PC-9 (cell line): ENCODE measurements at regions not wholly inside any gene's neighbourhood (a gene's known extent, or its start where the extent isn't known, plus 50 kb on each side); places are given as distances from the start of the nearest gene placed in this dataset.

ENCODE experiments used
- BruUV-seq: library from RNA; stranded (reverse); fragments of 400-500 nt; replicated peaks from 2 replicates; lab custom pipeline; 2021; lab: Mats Ljungman, UMichigan
- CTCF ChIA-PET: fragments of 300-600 bp; sonication (Branson Sonifier 250); formaldehyde crosslinking; loops from one replicate; lab custom pipeline; 2022; ENCODE audit warnings: antibody characterized with exemption; lab: Charles Lee
- POLR2A ChIA-PET: fragments of 300-600 bp; sonication (Branson Sonifier 250); formaldehyde crosslinking; loops from one replicate; lab custom pipeline; 2022; ENCODE audit warnings: antibody characterized with exemption; ENCODE audit not compliant: unreplicated experiment; lab: Charles Lee
- DNase-seq, 2 experiments: peaks; one replicate each; pipeline versions ENCODE4 v3.0.0 to v3.0.0-alpha.2; 2015 to 2022; ENCODE audit warnings: mixed read lengths in 1 of 2
- H2AFZ ChIP-seq: fragments of 200-600 bp; sonication (generic); 2 replicates; pipeline ENCODE4 v1.8.1; 2017; ENCODE audit warnings: antibody characterized with exemption
- H3F3A ChIP-seq: fragments of 200-600 bp; sonication (generic); 2 replicates; pipeline ENCODE4 v1.8.1; 2017; ENCODE audit warnings: antibody characterized with exemption, mild to moderate bottlenecking, low read depth; ENCODE audit not compliant: insufficient read depth
- H3K27ac ChIP-seq: fragments of 200-600 bp; sonication (generic); 2 replicates; pipeline ENCODE4 v1.6.1; 2016; ENCODE audit warnings: mixed run types
- H3K27me3 ChIP-seq: fragments of 200-600 bp; sonication (generic); 2 replicates; pipeline ENCODE4 v1.6.1; 2016; ENCODE audit warnings: low read depth, mixed run types; ENCODE audit not compliant: insufficient read depth
- H3K36me3 ChIP-seq: fragments of 200-600 bp; sonication (generic); 2 replicates; pipeline ENCODE4 v1.6.1; 2016; ENCODE audit warnings: low read depth, mixed run types
- H3K4me1 ChIP-seq: fragments of 200-600 bp; sonication (generic); replicated peaks from 2 replicates; pipeline ENCODE4 v1.6.1; 2016; ENCODE audit warnings: mixed run types; ENCODE audit not compliant: insufficient read depth
- H3K4me2 ChIP-seq: fragments of 200-600 bp; sonication (generic); 2 replicates; pipeline ENCODE4 v1.6.1; 2017; ENCODE audit warnings: mixed run types
- H3K4me3 ChIP-seq: fragments of 200-600 bp; sonication (generic); 2 replicates; pipeline ENCODE4 v1.6.1; 2016; ENCODE audit warnings: mixed run types
- H3K79me2 ChIP-seq: fragments of 200-600 bp; sonication (generic); 2 replicates; pipeline ENCODE4 v1.6.1; 2017; ENCODE audit warnings: low read depth, mixed run types
- H3K9me2 ChIP-seq: fragments of 200-600 bp; sonication (generic); 2 replicates; pipeline ENCODE4 v1.8.1; 2017; ENCODE audit warnings: mild to moderate bottlenecking; ENCODE audit not compliant: insufficient read depth
- H3K9me3 ChIP-seq: fragments of 200-600 bp; sonication (generic); 2 replicates; pipeline ENCODE4 v1.8.1; 2016; ENCODE audit warnings: low read depth; ENCODE audit not compliant: insufficient read depth
- H4K20me1 ChIP-seq: fragments of 200-600 bp; sonication (generic); 2 replicates; pipeline ENCODE4 v1.8.1; 2017; ENCODE audit not compliant: insufficient read depth
- CTCF ChIP-seq: fragments of 200-600 bp; sonication (generic); conservative IDR thresholded peaks from 2 replicates; pipeline ENCODE4 v1.6.1; 2017; ENCODE audit warnings: mixed run types, antibody characterized with exemption, mild to moderate bottlenecking, moderate library complexity
- EZH2 ChIP-seq: fragments of 200-600 bp; sonication (generic); IDR thresholded peaks from 2 replicates; pipeline ENCODE4 v1.8.0; 2017; ENCODE audit warnings: antibody characterized with exemption, low read depth
- intact Hi-C: fragments of 100-400 bp; cut with micrococcal nuclease; formaldehyde crosslinking; loops from one replicate; pipeline ENCODE4 v1.10.0; 2022; ENCODE audit not compliant: unreplicated experiment

GRCh38 chr2:14297340-14297739 lies 335.2 kb upstream of the LRATD1 start:
- intact Hi-C loops, result no loop called here
- ChIA-PET CTCF (no interaction called here), POLR2A (no interaction called here)
- peak overlapping the region; percentile 24; the same call in 1 of the 2 replicates for H3K27ac ChIP-seq
- no peaks in the 10 kb centered on the region for H3K36me3 ChIP-seq
- peaks cover 7% of the 10 kb centered on the region; the same call in 1 of the 2 replicates for H3F3A ChIP-seq
- peak in 1 of 2 experiments; percentile 83 for DNase-seq
- no peak for TF ChIP-seq CTCF
- H3K4me3 ChIP-seq, result peak overlapping the region; percentile 22; the same call in 1 of the 2 replicates
- peaks cover 16% of the 10 kb centered on the region for H3K4me1 ChIP-seq
- H3K27me3 ChIP-seq, result no peaks in the 10 kb centered on the region
- no peak overlapping the region for H2AFZ ChIP-seq
- H3K9me3 ChIP-seq, result peaks cover 9% of the 10 kb centered on the region; the same call in 1 of the 2 replicates
- H3K79me2 ChIP-seq, result no peaks in the 10 kb centered on the region
- H3K9me2 ChIP-seq, result no peaks in the 10 kb centered on the region
- peak overlapping the region; percentile 40 for H3K4me2 ChIP-seq
- no TSS peak for BruUV-seq
- H4K20me1 ChIP-seq, result no peaks in the 10 kb centered on the region

- Histone ChIP-seq H3K27ac (peak overlapping the region; percentile 25; the same call in 1 of the 2 replicates), H3K27me3 (no peaks in the 10 kb centered on the region), H3K4me2 (0 out of 2 replicates have a peak overlapping the region, but pooled peaks have one; percentile 40), H3K9me3 (peaks cover 9% of the 10 kb centered on the region; the same call in 1 of the 2 replicates), H3K79me2 (no peaks in the 10 kb centered on the region), H3F3A (peaks cover 7% of the 10 kb centered on the region; the same call in 1 of the 2 replicates), H2AFZ (no peak overlapping the region), H3K9me2 (no peaks in the 10 kb centered on the region), H3K4me3 (no peak overlapping the region), H3K4me1 (peaks cover 16% of the 10 kb centered on the region), H3K36me3 (no peaks in the 10 kb centered on the region), H4K20me1 (no peaks in the 10 kb centered on the region)
- CTCF ChIA-PET, result no interaction called here
- TF ChIP-seq EZH2 (no peak), CTCF (no peak)
- BruUV-seq, result no TSS peak
- DNase-seq, result no peak
- intact Hi-C loops, result no loop called here
- POLR2A ChIA-PET, result no interaction called here
Observed at GRCh38 chr2:14297906-14298305, 334.6 kb upstream of the LRATD1 start.

GRCh38 chr2:14301331-14301730 lies 331.2 kb upstream of the LRATD1 start:
- H3K27me3 ChIP-seq, result no peaks in the 10 kb centered on the region
- no peaks in the 10 kb centered on the region for H4K20me1 ChIP-seq
- H2AFZ ChIP-seq, result no peak overlapping the region
- ChIA-PET CTCF (no interaction called here), POLR2A (no interaction called here)
- no TSS peak for BruUV-seq
- H3K36me3 ChIP-seq, result no peaks in the 10 kb centered on the region
- no peak overlapping the region for H3K4me2 ChIP-seq
- TF ChIP-seq CTCF (no peak), EZH2 (no peak)
- H3K9me3 ChIP-seq, result peaks cover 9% of the 10 kb centered on the region; the same call in 1 of the 2 replicates
- peaks cover 7% of the 10 kb centered on the region; the same call in 1 of the 2 replicates for H3F3A ChIP-seq
- H3K4me1 ChIP-seq, result peaks cover 16% of the 10 kb centered on the region
- intact Hi-C loops, result no loop called here
- H3K9me2 ChIP-seq, result no peaks in the 10 kb centered on the region; the same call in 1 of the 2 replicates
- DNase-seq, result no peak
- H3K27ac ChIP-seq, result no peak overlapping the region
- H3K79me2 ChIP-seq, result no peaks in the 10 kb centered on the region
- H3K4me3 ChIP-seq, result no peak overlapping the region
